ENCODE measurements at regions not wholly inside any gene's neighbourhood (a gene's known extent, or its start where the extent isn't known, plus 50 kb on each side); places are given as distances from the start of the nearest gene placed in this dataset.

GRCh38 chr2:16212321-16212720 is 272.0 kb downstream of the MYCN start:
- H3K27me3 ChIP-seq (ENCODE audit: insufficient read depth, low read depth, low read length) = no peaks in the 10 kb centered on the region
- H3K27ac ChIP-seq (ENCODE audit: low read length) = no peak overlapping the region
- no peaks in the 10 kb centered on the region for H3K9me2 ChIP-seq (ENCODE audit: insufficient read depth, low read length)
- H3K4me3 ChIP-seq (ENCODE audit: low read length) = no peak overlapping the region
- no peaks in the 10 kb centered on the region for H3K79me2 ChIP-seq (replicated peaks; ENCODE audit: insufficient read depth, low read length)
- H3K4me2 ChIP-seq (ENCODE audit: low read length) = no peak overlapping the region
- H3K9ac ChIP-seq (ENCODE audit: low read length) = no peak overlapping the region
- TF ChIP-seq EP300 (conservative IDR thresholded peaks at IDR 0.05; ENCODE audit: poor library complexity, severe bottlenecking) (no peak), RAD21 (conservative IDR thresholded peaks at IDR 0.05) (no peak), TAF1 (IDR thresholded peaks at IDR 0.05; ENCODE audit: low read depth) (no peak), SMC3 (conservative IDR thresholded peaks at IDR 0.05; ENCODE audit: poor library complexity) (no peak), EZH2 (IDR thresholded peaks at IDR 0.05; ENCODE audit: borderline replicate concordance, insufficient read depth, low read length, poor library complexity, severe bottlenecking) (no peak), POLR2AphosphoS5 (IDR thresholded peaks at IDR 0.05) (no peak), CTCF (IDR thresholded peaks at IDR 0.05; ENCODE audit: poor library complexity, severe bottlenecking) (no peak), MXI1 (conservative IDR thresholded peaks at IDR 0.05; ENCODE audit: poor library complexity, severe bottlenecking) (no peak)
- TF ChIP-seq, protein P1, sequence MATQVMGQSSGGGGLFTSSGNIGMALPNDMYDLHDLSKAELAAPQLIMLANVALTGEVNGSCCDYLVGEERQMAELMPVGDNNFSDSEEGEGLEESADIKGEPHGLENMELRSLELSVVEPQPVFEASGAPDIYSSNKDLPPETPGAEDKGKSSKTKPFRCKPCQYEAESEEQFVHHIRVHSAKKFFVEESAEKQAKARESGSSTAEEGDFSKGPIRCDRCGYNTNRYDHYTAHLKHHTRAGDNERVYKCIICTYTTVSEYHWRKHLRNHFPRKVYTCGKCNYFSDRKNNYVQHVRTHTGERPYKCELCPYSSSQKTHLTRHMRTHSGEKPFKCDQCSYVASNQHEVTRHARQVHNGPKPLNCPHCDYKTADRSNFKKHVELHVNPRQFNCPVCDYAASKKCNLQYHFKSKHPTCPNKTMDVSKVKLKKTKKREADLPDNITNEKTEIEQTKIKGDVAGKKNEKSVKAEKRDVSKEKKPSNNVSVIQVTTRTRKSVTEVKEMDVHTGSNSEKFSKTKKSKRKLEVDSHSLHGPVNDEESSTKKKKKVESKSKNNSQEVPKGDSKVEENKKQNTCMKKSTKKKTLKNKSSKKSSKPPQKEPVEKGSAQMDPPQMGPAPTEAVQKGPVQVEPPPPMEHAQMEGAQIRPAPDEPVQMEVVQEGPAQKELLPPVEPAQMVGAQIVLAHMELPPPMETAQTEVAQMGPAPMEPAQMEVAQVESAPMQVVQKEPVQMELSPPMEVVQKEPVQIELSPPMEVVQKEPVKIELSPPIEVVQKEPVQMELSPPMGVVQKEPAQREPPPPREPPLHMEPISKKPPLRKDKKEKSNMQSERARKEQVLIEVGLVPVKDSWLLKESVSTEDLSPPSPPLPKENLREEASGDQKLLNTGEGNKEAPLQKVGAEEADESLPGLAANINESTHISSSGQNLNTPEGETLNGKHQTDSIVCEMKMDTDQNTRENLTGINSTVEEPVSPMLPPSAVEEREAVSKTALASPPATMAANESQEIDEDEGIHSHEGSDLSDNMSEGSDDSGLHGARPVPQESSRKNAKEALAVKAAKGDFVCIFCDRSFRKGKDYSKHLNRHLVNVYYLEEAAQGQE (IDR thresholded peaks at IDR 0.05; ENCODE audit: borderline replicate concordance) = no peak
- no peaks in the 10 kb centered on the region for H4K20me1 ChIP-seq (ENCODE audit: insufficient read depth)
- H3F3A ChIP-seq (ENCODE audit: insufficient read depth, low read length, poor library complexity, severe bottlenecking) = peaks cover 4% of the 10 kb centered on the region
- H3K36me3 ChIP-seq (ENCODE audit: insufficient read depth, low read length) = no peaks in the 10 kb centered on the region
- H3K9me3 ChIP-seq (ENCODE audit: low read length) = no peaks in the 10 kb centered on the region
- no peak overlapping the region for H2AFZ ChIP-seq (ENCODE audit: low read depth, low read length)

DNA sequence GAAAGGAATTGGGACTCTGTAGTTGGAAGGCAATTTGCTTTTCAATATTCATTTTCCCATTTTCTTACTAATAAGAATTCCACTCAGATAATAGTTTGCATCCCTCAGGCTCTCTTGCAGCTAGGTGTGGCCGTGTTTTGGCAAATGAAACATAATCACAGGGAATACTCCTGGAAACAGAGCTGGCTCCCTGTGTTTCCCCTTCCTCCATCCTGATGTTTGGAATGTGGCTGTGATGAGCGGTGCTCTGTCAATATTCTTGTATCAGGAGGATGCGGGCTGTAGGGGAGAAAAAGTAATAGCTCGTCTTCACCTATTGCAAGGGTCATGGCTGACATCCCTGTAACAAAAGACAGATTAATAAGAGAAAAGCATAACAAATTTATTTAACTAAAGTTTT is 271.0 kb downstream of the MYCN start:
- Histone ChIP-seq H3K4me3 (ENCODE audit: low read length) (no peak overlapping the region), H3K36me3 (ENCODE audit: insufficient read depth, low read length) (no peaks in the 10 kb centered on the region), H3F3A (ENCODE audit: insufficient read depth, low read length, poor library complexity, severe bottlenecking) (no peaks in the 10 kb centered on the region), H3K79me2 (replicated peaks; ENCODE audit: insufficient read depth, low read length) (no peaks in the 10 kb centered on the region), H3K9me2 (ENCODE audit: insufficient read depth, low read length) (no peaks in the 10 kb centered on the region), H3K9me3 (ENCODE audit: low read length) (no peaks in the 10 kb centered on the region), H2AFZ (ENCODE audit: low read depth, low read length) (no peak overlapping the region), H3K27me3 (ENCODE audit: insufficient read depth, low read depth, low read length) (no peaks in the 10 kb centered on the region), H4K20me1 (ENCODE audit: insufficient read depth) (no peaks in the 10 kb centered on the region), H3K9ac (ENCODE audit: low read length) (no peak overlapping the region), H3K27ac (ENCODE audit: low read length) (no peak overlapping the region), H3K4me2 (ENCODE audit: low read length) (no peak overlapping the region)
- TF ChIP-seq TAF1 (IDR thresholded peaks at IDR 0.05; ENCODE audit: low read depth) = no peak
- TF ChIP-seq EZH2 (IDR thresholded peaks at IDR 0.05; ENCODE audit: borderline replicate concordance, insufficient read depth, low read length, poor library complexity, severe bottlenecking) = no peak
- no peak for TF ChIP-seq RAD21 (conservative IDR thresholded peaks at IDR 0.05)
- TF ChIP-seq POLR2AphosphoS5 (IDR thresholded peaks at IDR 0.05) = no peak
- TF ChIP-seq, protein P1 (IDR thresholded peaks at IDR 0.05; ENCODE audit: borderline replicate concordance) = no peak
- TF ChIP-seq MXI1 (conservative IDR thresholded peaks at IDR 0.05; ENCODE audit: poor library complexity, severe bottlenecking) = no peak
- TF ChIP-seq EP300 (conservative IDR thresholded peaks at IDR 0.05; ENCODE audit: poor library complexity, severe bottlenecking) = no peak
